CD14-positive monocyte (primary cell): ENCODE measurements at regions not wholly inside any gene's neighbourhood (a gene's known extent, or its start where the extent isn't known, plus 50 kb on each side); places are given as distances from the start of the nearest gene placed in this dataset.
"Not testable (repeated sequence)": the region's sequence is repeated elsewhere in the genome, so short reads cannot be mapped to it uniquely, and the experiment has no call there.

ENCODE experiments used
- DNase-seq, 3 donors: peaks; one replicate each; pipeline ENCODE4 v3.0.0-alpha.2; 2011 to 2022
- H2AFZ ChIP-seq: 2 replicates; pipeline ENCODE4 v1.6.0; 2012; ENCODE audit warnings: mild to moderate bottlenecking, low read depth, low read length, inconsistent platforms; ENCODE audit not compliant: insufficient read depth, poor library complexity, severe bottlenecking
- H3K27ac ChIP-seq, 2 donors: 1 replicate in 1 of 2; 2 replicates in 1 of 2; pipeline ENCODE4 v1.5.1; 2012 to 2013; ENCODE audit warnings: low read length in 2 of 2, control low read depth in 1 of 2, inconsistent platforms in 1 of 2, low read depth in 1 of 2, mild to moderate bottlenecking in 1 of 2
- H3K27me3 ChIP-seq, 2 donors: one replicate each; pipeline versions ENCODE4 v1.6.0 to v1.6.1; 2011 to 2013; ENCODE audit warnings: low read length in 2 of 2; ENCODE audit not compliant: control insufficient read depth in 2 of 2, insufficient read depth in 2 of 2
- H3K36me3 ChIP-seq, 2 donors: replicated peaks in 1 of 2; 1 replicate in 1 of 2; 2 replicates in 1 of 2; pipeline versions ENCODE4 v1.5.1 to v1.6.1; 2012 to 2013; ENCODE audit warnings: low read length in 2 of 2, control low read depth in 1 of 2, inconsistent platforms in 1 of 2, mild to moderate bottlenecking in 1 of 2; ENCODE audit not compliant: insufficient read depth in 2 of 2, control insufficient read depth in 1 of 2
- H3K4me1 ChIP-seq, 2 donors: 1 replicate in 1 of 2; 2 replicates in 1 of 2; pipeline versions ENCODE4 v1.5.1 to v1.6.1; 2012 to 2013; ENCODE audit warnings: low read length in 2 of 2, control low read depth in 1 of 2, inconsistent platforms in 1 of 2, mild to moderate bottlenecking in 1 of 2, moderate library complexity in 1 of 2; ENCODE audit not compliant: insufficient read depth in 2 of 2, control insufficient read depth in 1 of 2
- H3K4me2 ChIP-seq: replicated peaks from 2 replicates; pipeline ENCODE3; 2012; ENCODE audit warnings: low read length, moderate library complexity, mild to moderate bottlenecking; ENCODE audit not compliant: poor library complexity, severe bottlenecking; ENCODE audit errors: extremely low read depth
- H3K4me3 ChIP-seq, 3 experiments: fragments of 200-600 bp in 1 of 3; sonication (generic) in 1 of 3; replicated peaks in 1 of 3; 1 replicate in 2 of 3; 2 replicates in 1 of 3; pipeline ENCODE4 v1.5.1; 2011 to 2013; ENCODE audit warnings: low read length in 3 of 3, mild to moderate bottlenecking in 3 of 3, control low read depth in 2 of 3, low read depth in 2 of 3, inconsistent platforms in 1 of 3, moderate library complexity in 1 of 3
- H3K79me2 ChIP-seq: 2 replicates; pipeline ENCODE4 v1.6.0; 2012; ENCODE audit warnings: mild to moderate bottlenecking, control low read depth, inconsistent platforms, low read length, moderate library complexity; ENCODE audit not compliant: insufficient read depth
- H3K9ac ChIP-seq: 2 replicates; pipeline ENCODE4 v1.6.0; 2017; ENCODE audit warnings: low read length, mild to moderate bottlenecking; ENCODE audit not compliant: insufficient read depth, poor library complexity, severe bottlenecking
- H3K9me3 ChIP-seq, 2 donors: replicated peaks in 1 of 2; 1 replicate in 1 of 2; 2 replicates in 1 of 2; pipeline versions ENCODE4 v1.5.1 to v1.6.1; 2012 to 2013; ENCODE audit warnings: low read length in 2 of 2, control low read depth in 1 of 2; ENCODE audit not compliant: control insufficient read depth in 1 of 2, insufficient read depth in 1 of 2
- H4K20me1 ChIP-seq: 2 replicates; pipeline ENCODE4 v1.6.0; 2012; ENCODE audit warnings: mild to moderate bottlenecking, low read length, control low read depth, moderate library complexity; ENCODE audit not compliant: insufficient read depth
- H3K27ac Mint-ChIP-seq, 7 donors: one replicate each; pipeline ENCODE4 v1.8.0; 2020; ENCODE audit warnings: mild to moderate bottlenecking in 7 of 7, mixed read lengths in 7 of 7, moderate library complexity in 6 of 7, inconsistent platforms in 2 of 7
- H3K27me3 Mint-ChIP-seq, 3 donors: one replicate each; pipeline ENCODE4 v1.8.0; 2021 to 2022; ENCODE audit warnings: low read depth in 3 of 3, mild to moderate bottlenecking in 3 of 3, mixed read lengths in 3 of 3, moderate library complexity in 3 of 3, inconsistent platforms in 1 of 3
- H3K36me3 Mint-ChIP-seq, 2 donors: one replicate each; pipeline ENCODE4 v1.8.0; 2020; ENCODE audit warnings: mixed read lengths in 2 of 2, inconsistent platforms in 1 of 2, mild to moderate bottlenecking in 1 of 2
- H3K4me1 Mint-ChIP-seq: one replicate; pipeline ENCODE4 v1.8.0; 2020; ENCODE audit warnings: mild to moderate bottlenecking, mixed read lengths
- H3K4me3 Mint-ChIP-seq, 2 donors: one replicate each; pipeline ENCODE4 v1.8.0; 2020; ENCODE audit warnings: mild to moderate bottlenecking in 2 of 2, mixed read lengths in 2 of 2, moderate library complexity in 1 of 2
- H3K9me3 Mint-ChIP-seq, 7 donors: one replicate each; pipeline ENCODE4 v1.8.0; 2020 to 2022; ENCODE audit warnings: mixed read lengths in 7 of 7, mild to moderate bottlenecking in 6 of 7, moderate library complexity in 6 of 7, inconsistent platforms in 2 of 7
- WGBS: methylation state at CpG from one replicate; pipeline ENCODE4 v1.1.5; 2013; ENCODE audit warnings: missing lambda C conversion rate; ENCODE audit not compliant: insufficient coverage; 5-methylcytosine and 5-hydroxymethylcytosine counted together
- intact Hi-C, 2 donors: fragments of 100-400 bp; cut with micrococcal nuclease; formaldehyde crosslinking; loops; one replicate each; pipeline versions ENCODE4 v1.15.0 to v1.15.1; 2023
- TF ChIP-seq, protein P1 (sequence below): fragments of 200-600 bp; IDR thresholded peaks from one replicate; pipeline ENCODE4 v1.8.0; 2022; ENCODE audit warnings: antibody characterized with exemption, mild to moderate bottlenecking

- TF ChIP-seq, protein P1, sequence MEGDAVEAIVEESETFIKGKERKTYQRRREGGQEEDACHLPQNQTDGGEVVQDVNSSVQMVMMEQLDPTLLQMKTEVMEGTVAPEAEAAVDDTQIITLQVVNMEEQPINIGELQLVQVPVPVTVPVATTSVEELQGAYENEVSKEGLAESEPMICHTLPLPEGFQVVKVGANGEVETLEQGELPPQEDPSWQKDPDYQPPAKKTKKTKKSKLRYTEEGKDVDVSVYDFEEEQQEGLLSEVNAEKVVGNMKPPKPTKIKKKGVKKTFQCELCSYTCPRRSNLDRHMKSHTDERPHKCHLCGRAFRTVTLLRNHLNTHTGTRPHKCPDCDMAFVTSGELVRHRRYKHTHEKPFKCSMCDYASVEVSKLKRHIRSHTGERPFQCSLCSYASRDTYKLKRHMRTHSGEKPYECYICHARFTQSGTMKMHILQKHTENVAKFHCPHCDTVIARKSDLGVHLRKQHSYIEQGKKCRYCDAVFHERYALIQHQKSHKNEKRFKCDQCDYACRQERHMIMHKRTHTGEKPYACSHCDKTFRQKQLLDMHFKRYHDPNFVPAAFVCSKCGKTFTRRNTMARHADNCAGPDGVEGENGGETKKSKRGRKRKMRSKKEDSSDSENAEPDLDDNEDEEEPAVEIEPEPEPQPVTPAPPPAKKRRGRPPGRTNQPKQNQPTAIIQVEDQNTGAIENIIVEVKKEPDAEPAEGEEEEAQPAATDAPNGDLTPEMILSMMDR = no peak
- H3K27ac Mint-ChIP-seq = no peak overlapping the region
- Histone ChIP-seq H3K4me2 (no peak overlapping the region), H3K4me3 (no peak overlapping the region), H3K27ac (no peak overlapping the region), H3K4me1 (no peaks in the 10 kb centered on the region), H3K79me2 (no peaks in the 10 kb centered on the region), H3K27me3 (peaks cover 0 to 3% of the 10 kb centered on the region in 2 donors), H2AFZ (no peak overlapping the region), H3K9ac (no peak overlapping the region), H3K9me3 (no peaks in the 10 kb centered on the region), H3K36me3 (no peaks in the 10 kb centered on the region), H4K20me1 (no peaks in the 10 kb centered on the region)
- no peaks in the 10 kb centered on the region for H3K36me3 Mint-ChIP-seq
- no peak overlapping the region for H3K4me3 Mint-ChIP-seq
- H3K27me3 Mint-ChIP-seq = peaks cover 1 to 3% (median 1%) of the 10 kb centered on the region in 3 donors
- H3K4me1 Mint-ChIP-seq = no peaks in the 10 kb centered on the region
- DNase-seq = no peak
- H3K9me3 Mint-ChIP-seq = peaks cover 0 to 5% (median 3%) of the 10 kb centered on the region in 7 donors
- intact Hi-C loops = no loop called here
- WGBS = no CpG with 5 or more reads among the region's 2 CpGs
Measured at GRCh38 chr12:102316723-102317122, 119.1 kb upstream of the PMCH start.

- Mint-ChIP-seq H3K27me3 (peaks cover 1 to 3% (median 1%) of the 10 kb centered on the region in 3 donors), H3K4me1 (no peaks in the 10 kb centered on the region), H3K36me3 (no peaks in the 10 kb centered on the region), H3K4me3 (no peak overlapping the region), H3K9me3 (peaks cover 0 to 5% (median 3%) of the 10 kb centered on the region in 7 donors), H3K27ac (no peak overlapping the region)
- WGBS = no CpG with 5 or more reads among the region's 2 CpGs
- Histone ChIP-seq H3K4me3 (no peak overlapping the region), H3K27me3 (peaks cover 0 to 3% of the 10 kb centered on the region in 2 donors), H3K36me3 (no peaks in the 10 kb centered on the region), H3K9me3 (no peaks in the 10 kb centered on the region), H3K79me2 (no peaks in the 10 kb centered on the region), H3K4me1 (no peaks in the 10 kb centered on the region), H2AFZ (no peak overlapping the region), H4K20me1 (no peaks in the 10 kb centered on the region), H3K4me2 (no peak overlapping the region), H3K9ac (no peak overlapping the region), H3K27ac (no peak overlapping the region)
- no peak for DNase-seq
- intact Hi-C loops = no loop called here
- TF ChIP-seq, protein P1 = no peak
Measured at GRCh38 chr12:102314821-102315220, 117.2 kb upstream of the PMCH start.

- H3K27ac Mint-ChIP-seq, H3K4me1 Mint-ChIP-seq, H4K20me1 ChIP-seq, H3K4me3 ChIP-seq, H3K9me3 ChIP-seq, H3K9ac ChIP-seq, H2AFZ ChIP-seq, H3K27me3 ChIP-seq, H3K27me3 Mint-ChIP-seq, DNase-seq, H3K9me3 Mint-ChIP-seq, H3K79me2 ChIP-seq, H3K4me2 ChIP-seq, H3K36me3 ChIP-seq, intact Hi-C loops, H3K4me3 Mint-ChIP-seq, H3K27ac ChIP-seq, H3K4me1 ChIP-seq, H3K36me3 Mint-ChIP-seq: not testable (repeated sequence)
- 97% methylated on average over 17 of the region's 33 CpGs for whole genome bisulfite sequencing
Measured at GRCh38 chr12:102313116-102313971, 115.7 kb upstream of the PMCH start.
